C1 segment of cervical spinal cord (tissue), 14 donors: ENCODE measurements at regions not wholly inside any gene's neighbourhood (a gene's known extent, or its start where the extent isn't known, plus 50 kb on each side); places are given as distances from the start of the nearest gene placed in this dataset.

Source experiments
- DNase-seq, 14 donors: peaks; one replicate each; lab custom pipeline; 2025; lab: John Stamatoyannopoulos, UW

GRCh38 chr18:41545091-41545888, 409.7 kb upstream of the PIK3C3 start:
- DNase-seq = no peak

- no peak for DNase-seq
These were observed 411.2 kb upstream of the PIK3C3 start for GRCh38 chr18:41543815-41544214.

GRCh38 chr18:41540237-41540871, 414.7 kb upstream of the PIK3C3 start:
- DNase-seq = no peak

GRCh38 chr18:41538751-41539150, 416.3 kb upstream of the PIK3C3 start:
- DNase-seq = no peak

GRCh38 chr18:41537666-41538065, 417.4 kb upstream of the PIK3C3 start:
- DNase-seq = no peak

GRCh38 chr18:41532344-41533086, 422.5 kb upstream of the PIK3C3 start:
- DNase-seq = no peak

- no peak for DNase-seq
These were observed 424.1 kb upstream of the PIK3C3 start for GRCh38 chr18:41530970-41531369.

- DNase-seq = no peak
These were observed 425.9 kb upstream of the PIK3C3 start for GRCh38 chr18:41529093-41529492.

- no peak for DNase-seq
These were observed 429.0 kb upstream of the PIK3C3 start for GRCh38 chr18:41526054-41526453.

GRCh38 chr18:41524674-41525470, 430.2 kb upstream of the PIK3C3 start:
- no peak for DNase-seq

- DNase-seq = no peak
These were observed 437.9 kb upstream of the PIK3C3 start for GRCh38 chr18:41517142-41517541.

GRCh38 chr18:41513438-41513837, 441.6 kb upstream of the PIK3C3 start:
- no peak for DNase-seq

- no peak for DNase-seq
These were observed 450.7 kb upstream of the PIK3C3 start for GRCh38 chr18:41504316-41504715.

- no peak for DNase-seq
These were observed 453.2 kb upstream of the PIK3C3 start for GRCh38 chr18:41501848-41502247.

GRCh38 chr18:41499345-41499744, 455.7 kb upstream of the PIK3C3 start:
- no peak for DNase-seq

- DNase-seq = no peak
These were observed 464.2 kb upstream of the PIK3C3 start for GRCh38 chr18:41490861-41491260.

- no peak for DNase-seq
These were observed 468.5 kb upstream of the PIK3C3 start for GRCh38 chr18:41486575-41486974.

GRCh38 chr18:41484069-41484468, 471.0 kb upstream of the PIK3C3 start:
- DNase-seq = no peak

- no peak for DNase-seq
These were observed 472.5 kb upstream of the PIK3C3 start for GRCh38 chr18:41482501-41482900.

GRCh38 chr18:41466436-41467160, 488.4 kb upstream of the PIK3C3 start:
- no peak for DNase-seq

- DNase-seq = no peak
These were observed 489.6 kb upstream of the PIK3C3 start for GRCh38 chr18:41465386-41465785.
